ENCODE measurements at regions not wholly inside any gene's neighbourhood (a gene's known extent, or its start where the extent isn't known, plus 50 kb on each side); places are given as distances from the start of the nearest gene placed in this dataset.

- TF ChIP-seq CTCF (IDR thresholded peaks at IDR 0.05) = no peak
- no peak for TF ChIP-seq POLR2A (IDR thresholded peaks at IDR 0.05)
Measured at GRCh38 chr13:105343134-105343806, 1192.2 kb downstream of the EFNB2 start.

All from thyroid gland (tissue), 4 donors.